Activated T-cell treated with anti-CD3 and anti-CD28 coated beads, Interleukin-2, amount 50 U/mL, for 4 hours (primary cell): ENCODE measurements at regions not wholly inside any gene's neighbourhood (a gene's known extent, or its start where the extent isn't known, plus 50 kb on each side); places are given as distances from the start of the nearest gene placed in this dataset.

Experiments
- ATAC-seq, 2 donors: fragments of 200-7000 bp; cut with Tn5 transposase; one replicate each; pipeline ENCODE4 v1.10.0; 2021
- DNase-seq: peaks from one replicate; pipeline ENCODE4 v3.0.0-alpha.2; 2020
- H3K27me3 Mint-ChIP-seq: one replicate; pipeline ENCODE4 v1.8.0; 2021; ENCODE audit warnings: low read depth, mixed read lengths
- H3K36me3 Mint-ChIP-seq: one replicate; pipeline ENCODE4 v1.8.0; 2022; ENCODE audit warnings: mixed read lengths; ENCODE audit not compliant: insufficient read depth
- H3K4me1 Mint-ChIP-seq: one replicate; pipeline ENCODE4 v1.8.0; 2021; ENCODE audit warnings: low read depth, mixed read lengths
- H3K4me3 Mint-ChIP-seq: one replicate; pipeline ENCODE4 v1.8.0; 2021; ENCODE audit warnings: mild to moderate bottlenecking, moderate library complexity, mixed read lengths
- H3K9me3 Mint-ChIP-seq: one replicate; pipeline ENCODE4 v1.8.0; 2021; ENCODE audit warnings: mixed read lengths

- ATAC-seq (no peak), DNase-seq (no peak)
- Mint-ChIP-seq H3K36me3 (no peaks in the 10 kb centered on the region), H3K4me3 (no peak overlapping the region), H3K9me3 (no peaks in the 10 kb centered on the region), H3K4me1 (no peaks in the 10 kb centered on the region), H3K27me3 (peaks cover 15% of the 10 kb centered on the region)
Observed at GRCh38 chr3:18080198-18080689, 337.8 kb upstream of the TBC1D5 start.

- no peaks in the 10 kb centered on the region for H3K4me1 Mint-ChIP-seq
- H3K36me3 Mint-ChIP-seq: no peaks in the 10 kb centered on the region
- H3K27me3 Mint-ChIP-seq: peaks cover 14% of the 10 kb centered on the region
- DNase-seq (no peak), ATAC-seq (no peak)
- H3K4me3 Mint-ChIP-seq: no peak overlapping the region
- no peaks in the 10 kb centered on the region for H3K9me3 Mint-ChIP-seq
Observed at GRCh38 chr3:18079739-18080138, 337.3 kb upstream of the TBC1D5 start.

DNA sequence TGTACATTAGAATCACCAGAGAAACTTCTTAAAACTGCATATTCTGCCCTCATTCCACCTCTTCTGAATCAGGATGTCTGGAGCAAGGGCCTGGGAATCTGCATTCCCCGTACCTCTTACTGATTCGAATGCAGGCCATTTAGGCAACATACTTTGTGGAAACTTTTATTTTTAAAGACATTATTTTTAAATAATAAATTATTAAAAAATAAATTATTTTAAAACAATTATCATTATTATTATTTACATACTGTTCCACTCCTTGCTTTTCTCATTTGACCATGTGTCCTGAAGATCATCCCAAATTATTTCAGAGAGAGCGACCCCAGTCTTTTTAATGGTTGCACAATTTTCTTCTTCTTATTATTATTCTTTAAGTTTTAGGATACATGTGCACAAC lies 336.6 kb upstream of the TBC1D5 start:
- Mint-ChIP-seq H3K4me1 (no peaks in the 10 kb centered on the region), H3K9me3 (no peaks in the 10 kb centered on the region), H3K36me3 (no peaks in the 10 kb centered on the region), H3K4me3 (no peak overlapping the region), H3K27me3 (peaks cover 18% of the 10 kb centered on the region)
- DNase-seq (no peak), ATAC-seq (no peak)

DNA sequence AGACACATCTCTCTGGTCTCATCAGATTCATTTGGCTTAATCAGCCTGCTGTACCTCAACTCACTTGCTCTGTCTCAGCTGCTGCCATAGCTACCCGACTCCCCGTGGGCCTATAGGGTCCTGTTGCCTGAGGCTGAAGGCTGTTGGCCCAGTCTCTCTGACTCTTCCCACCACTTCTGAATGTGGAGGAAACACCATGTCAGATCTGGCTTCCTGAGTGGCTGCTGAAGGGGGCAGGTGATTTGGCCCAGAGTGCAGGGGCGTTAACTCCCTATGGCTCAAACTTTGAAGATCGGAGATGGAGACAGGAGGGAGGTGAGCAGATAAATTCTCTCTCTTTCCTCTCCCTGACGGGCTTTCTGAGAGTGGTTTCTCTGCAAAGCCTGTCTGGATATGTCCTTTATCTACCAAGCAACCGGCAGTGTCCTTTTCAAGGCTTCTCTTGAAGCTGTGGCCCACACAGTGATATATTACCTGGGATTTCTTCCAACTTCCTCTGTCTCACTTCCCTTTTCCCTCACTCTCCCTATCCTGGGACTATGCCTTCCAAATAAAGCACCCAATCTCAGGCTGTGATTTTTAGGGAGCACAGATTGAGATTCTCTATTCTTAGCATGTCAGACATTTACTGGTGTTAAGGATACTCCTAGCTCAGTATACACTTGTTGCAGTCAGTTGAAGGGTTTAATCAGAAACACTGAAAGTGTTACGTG lies 334.9 kb upstream of the TBC1D5 start:
- Mint-ChIP-seq H3K9me3 (no peaks in the 10 kb centered on the region), H3K27me3 (peaks cover 18% of the 10 kb centered on the region), H3K4me3 (no peak overlapping the region), H3K36me3 (no peaks in the 10 kb centered on the region), H3K4me1 (no peaks in the 10 kb centered on the region)
- no peak for ATAC-seq
- no peak for DNase-seq

- peaks cover 18% of the 10 kb centered on the region for H3K27me3 Mint-ChIP-seq
- no peak for DNase-seq
- H3K4me1 Mint-ChIP-seq: no peaks in the 10 kb centered on the region
- H3K36me3 Mint-ChIP-seq: no peaks in the 10 kb centered on the region
- no peak overlapping the region for H3K4me3 Mint-ChIP-seq
- no peak for ATAC-seq
- no peaks in the 10 kb centered on the region for H3K9me3 Mint-ChIP-seq
Observed at GRCh38 chr3:18076301-18076700, 333.9 kb upstream of the TBC1D5 start.

GRCh38 chr3:18075799-18076198 lies 333.4 kb upstream of the TBC1D5 start:
- Mint-ChIP-seq H3K4me3 (no peak overlapping the region), H3K4me1 (no peaks in the 10 kb centered on the region), H3K36me3 (no peaks in the 10 kb centered on the region), H3K27me3 (peaks cover 18% of the 10 kb centered on the region), H3K9me3 (no peaks in the 10 kb centered on the region)
- DNase-seq (no peak), ATAC-seq (no peak)

DNA sequence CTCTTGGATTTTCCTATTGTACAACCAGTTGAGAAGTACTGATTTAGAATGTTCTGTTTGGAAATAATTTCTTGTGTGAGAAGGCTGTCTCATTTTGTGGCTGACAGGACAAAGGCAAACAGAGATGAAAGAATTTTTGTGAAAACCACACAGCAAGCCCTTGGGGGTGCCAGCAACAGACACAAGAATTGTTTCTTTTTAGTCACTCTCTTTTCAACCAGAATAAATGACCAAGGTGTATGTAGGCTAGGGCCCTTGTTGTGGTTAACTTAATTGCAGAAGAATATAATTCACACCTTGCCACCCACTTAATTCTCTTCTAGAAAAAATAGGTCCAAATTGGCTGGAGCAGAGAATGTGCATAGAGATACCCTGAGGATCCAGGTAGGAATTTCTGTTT lies 329.4 kb upstream of the TBC1D5 start:
- Mint-ChIP-seq H3K27me3 (peaks cover 4% of the 10 kb centered on the region), H3K4me1 (no peaks in the 10 kb centered on the region), H3K36me3 (no peaks in the 10 kb centered on the region), H3K4me3 (no peak overlapping the region), H3K9me3 (no peaks in the 10 kb centered on the region)
- DNase-seq (no peak), ATAC-seq (no peak)

- no peaks in the 10 kb centered on the region for H3K36me3 Mint-ChIP-seq
- no peak for ATAC-seq
- no peak overlapping the region for H3K4me3 Mint-ChIP-seq
- no peak for DNase-seq
- no peaks in the 10 kb centered on the region for H3K9me3 Mint-ChIP-seq
- peaks cover 4% of the 10 kb centered on the region for H3K27me3 Mint-ChIP-seq
- no peaks in the 10 kb centered on the region for H3K4me1 Mint-ChIP-seq
Observed at GRCh38 chr3:18070944-18071343, 328.5 kb upstream of the TBC1D5 start.

DNA sequence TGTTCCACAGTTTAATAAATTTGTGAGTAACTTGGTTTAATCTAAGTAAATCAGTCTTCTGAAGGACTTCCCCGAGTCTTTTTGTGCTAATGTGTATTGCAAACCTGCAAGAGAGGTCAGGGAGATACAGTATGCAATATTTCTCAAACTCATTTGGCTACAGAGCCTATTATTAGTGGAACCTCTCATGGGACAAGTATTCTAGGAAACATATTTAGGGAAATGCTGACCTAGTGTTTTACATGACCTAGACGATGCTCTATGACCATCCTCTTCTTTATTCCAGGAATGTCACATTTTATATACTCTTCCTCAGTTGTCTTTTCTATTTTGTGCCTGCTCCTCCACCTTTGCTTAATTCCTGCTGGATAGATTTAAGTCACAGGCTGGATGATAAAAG lies 327.8 kb upstream of the TBC1D5 start:
- no peak for DNase-seq
- peaks cover 4% of the 10 kb centered on the region for H3K27me3 Mint-ChIP-seq

DNA sequence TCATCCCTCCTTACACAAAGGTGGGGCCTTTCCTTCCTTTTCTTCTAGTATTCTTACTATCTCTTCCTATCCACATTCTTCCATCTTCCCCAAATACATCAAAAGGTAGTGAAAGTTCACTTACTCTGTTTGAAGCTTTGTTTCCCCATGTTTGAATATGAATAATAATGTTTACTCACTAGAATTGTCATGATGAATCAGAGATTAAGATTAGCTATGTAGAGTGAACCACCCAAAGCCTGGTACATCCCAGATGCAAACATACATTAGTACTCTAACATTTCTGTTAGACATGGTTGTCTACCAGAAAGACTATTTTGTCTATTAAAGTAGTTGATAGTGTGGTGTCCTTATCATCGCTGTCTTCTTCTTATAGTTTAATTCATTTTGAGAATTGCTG lies 327.1 kb upstream of the TBC1D5 start:
- H3K4me1 Mint-ChIP-seq: no peaks in the 10 kb centered on the region
- H3K36me3 Mint-ChIP-seq: no peaks in the 10 kb centered on the region
- no peaks in the 10 kb centered on the region for H3K9me3 Mint-ChIP-seq
- no peak for ATAC-seq
- DNase-seq: no peak
- peaks cover 2% of the 10 kb centered on the region for H3K27me3 Mint-ChIP-seq
- H3K4me3 Mint-ChIP-seq: no peak overlapping the region

More for the DNA sequence above, 327.8 kb upstream of the TBC1D5 start:
- Mint-ChIP-seq H3K4me1 (no peaks in the 10 kb centered on the region), H3K36me3 (no peaks in the 10 kb centered on the region), H3K4me3 (no peak overlapping the region), H3K9me3 (no peaks in the 10 kb centered on the region)
- no peak for ATAC-seq

- no peaks in the 10 kb centered on the region for H3K27me3 Mint-ChIP-seq
- no peaks in the 10 kb centered on the region for H3K9me3 Mint-ChIP-seq
- no peaks in the 10 kb centered on the region for H3K36me3 Mint-ChIP-seq
- ATAC-seq: no peak
- H3K4me3 Mint-ChIP-seq: no peak overlapping the region
- DNase-seq: no peak
- no peaks in the 10 kb centered on the region for H3K4me1 Mint-ChIP-seq
Observed at GRCh38 chr3:18066899-18067582, 324.6 kb upstream of the TBC1D5 start.

DNA sequence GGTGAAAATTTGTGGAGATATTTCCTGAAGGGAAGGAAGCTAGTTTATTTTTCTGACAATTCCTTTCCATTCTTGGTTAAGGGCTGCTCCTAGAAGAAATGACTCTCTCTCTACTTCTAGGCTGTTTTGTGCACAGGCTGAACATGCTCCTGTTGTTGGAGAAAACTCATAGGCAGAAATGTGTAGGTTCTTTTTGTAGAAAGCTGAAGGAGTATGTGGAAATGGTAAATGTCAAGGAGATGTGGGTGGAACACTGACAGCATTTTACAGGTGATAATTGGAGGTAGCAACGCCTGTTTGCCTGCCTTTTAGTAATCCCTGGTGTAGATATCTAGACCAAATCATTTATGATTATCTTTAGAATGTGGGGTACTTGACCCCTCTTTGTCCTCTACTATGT lies 322.2 kb upstream of the TBC1D5 start:
- H3K36me3 Mint-ChIP-seq: no peaks in the 10 kb centered on the region
- ATAC-seq (no peak), DNase-seq (no peak)
- no peaks in the 10 kb centered on the region for H3K27me3 Mint-ChIP-seq
- no peaks in the 10 kb centered on the region for H3K4me1 Mint-ChIP-seq
- no peak overlapping the region for H3K4me3 Mint-ChIP-seq
- no peaks in the 10 kb centered on the region for H3K9me3 Mint-ChIP-seq

DNA sequence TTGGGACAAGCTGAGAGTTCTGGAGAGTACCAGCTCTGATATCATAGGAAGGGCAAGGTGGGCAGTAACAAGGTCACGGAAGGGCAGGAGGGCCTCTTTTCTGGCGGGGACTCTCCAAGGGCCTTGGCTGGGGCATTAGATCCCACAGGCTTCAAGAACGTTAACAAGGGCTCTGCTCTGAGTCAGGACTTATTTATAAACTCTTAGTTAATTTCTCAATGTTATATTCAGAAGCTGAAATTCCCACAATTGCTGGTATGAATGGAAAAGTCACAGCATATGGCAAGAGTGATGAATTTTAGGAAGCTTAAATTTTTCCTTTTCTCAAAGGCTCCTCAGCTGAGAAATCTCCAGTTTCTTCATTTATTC lies 320.2 kb upstream of the TBC1D5 start:
- Mint-ChIP-seq H3K36me3 (no peaks in the 10 kb centered on the region), H3K4me1 (no peaks in the 10 kb centered on the region), H3K9me3 (no peaks in the 10 kb centered on the region), H3K4me3 (no peak overlapping the region), H3K27me3 (no peaks in the 10 kb centered on the region)
- ATAC-seq: no peak
- DNase-seq: no peak

- no peaks in the 10 kb centered on the region for H3K27me3 Mint-ChIP-seq
- H3K36me3 Mint-ChIP-seq: no peaks in the 10 kb centered on the region
- no peak overlapping the region for H3K4me3 Mint-ChIP-seq
- DNase-seq (no peak), ATAC-seq (no peak)
- no peaks in the 10 kb centered on the region for H3K4me1 Mint-ChIP-seq
- no peaks in the 10 kb centered on the region for H3K9me3 Mint-ChIP-seq
Observed at GRCh38 chr3:18061737-18062656, 319.6 kb upstream of the TBC1D5 start.
